ENCODE measurements at regions not wholly inside any gene's neighbourhood (a gene's known extent, or its start where the extent isn't known, plus 50 kb on each side); places are given as distances from the start of the nearest gene placed in this dataset.

DNA sequence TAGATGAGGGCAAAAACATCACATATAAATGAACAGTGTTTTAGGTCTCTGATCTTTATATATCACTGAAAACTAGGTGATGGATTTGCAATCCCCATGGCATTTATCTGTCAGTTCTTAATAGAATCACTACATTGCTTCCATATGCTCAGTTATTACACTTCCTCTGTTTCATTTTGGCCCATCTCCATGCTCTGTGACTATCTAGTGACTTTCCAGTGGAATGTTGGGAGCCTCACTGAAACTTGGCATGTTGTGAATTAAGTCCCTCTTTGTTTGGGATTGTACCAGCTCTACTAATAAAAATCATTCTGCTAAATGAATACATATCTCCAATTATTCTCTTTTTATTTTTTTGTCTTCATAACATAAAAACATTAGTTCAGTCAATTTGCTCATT lies 226.1 kb upstream of the CEP162 start:
- TF ChIP-seq, protein P1, sequence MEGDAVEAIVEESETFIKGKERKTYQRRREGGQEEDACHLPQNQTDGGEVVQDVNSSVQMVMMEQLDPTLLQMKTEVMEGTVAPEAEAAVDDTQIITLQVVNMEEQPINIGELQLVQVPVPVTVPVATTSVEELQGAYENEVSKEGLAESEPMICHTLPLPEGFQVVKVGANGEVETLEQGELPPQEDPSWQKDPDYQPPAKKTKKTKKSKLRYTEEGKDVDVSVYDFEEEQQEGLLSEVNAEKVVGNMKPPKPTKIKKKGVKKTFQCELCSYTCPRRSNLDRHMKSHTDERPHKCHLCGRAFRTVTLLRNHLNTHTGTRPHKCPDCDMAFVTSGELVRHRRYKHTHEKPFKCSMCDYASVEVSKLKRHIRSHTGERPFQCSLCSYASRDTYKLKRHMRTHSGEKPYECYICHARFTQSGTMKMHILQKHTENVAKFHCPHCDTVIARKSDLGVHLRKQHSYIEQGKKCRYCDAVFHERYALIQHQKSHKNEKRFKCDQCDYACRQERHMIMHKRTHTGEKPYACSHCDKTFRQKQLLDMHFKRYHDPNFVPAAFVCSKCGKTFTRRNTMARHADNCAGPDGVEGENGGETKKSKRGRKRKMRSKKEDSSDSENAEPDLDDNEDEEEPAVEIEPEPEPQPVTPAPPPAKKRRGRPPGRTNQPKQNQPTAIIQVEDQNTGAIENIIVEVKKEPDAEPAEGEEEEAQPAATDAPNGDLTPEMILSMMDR (IDR thresholded peaks at IDR 0.05) = no peak
- no peak for TF ChIP-seq POLR2A (IDR thresholded peaks at IDR 0.05)
- TF ChIP-seq POLR2AphosphoS5 (IDR thresholded peaks at IDR 0.05) = no peak
